RKO (cell line): ENCODE measurements at regions not wholly inside any gene's neighbourhood (a gene's known extent, or its start where the extent isn't known, plus 50 kb on each side); places are given as distances from the start of the nearest gene placed in this dataset.
"Not testable (repeated sequence)": the region's sequence is repeated elsewhere in the genome, so short reads cannot be mapped to it uniquely, and the experiment has no call there.

ENCODE experiments used
- DNase-seq: peaks from one replicate; pipeline ENCODE4 v3.0.0-alpha.2; 2016; ENCODE audit warnings: low spot score

- no peak for DNase-seq
Observed at GRCh38 chr5:125926172-125926571, 497.0 kb upstream of the GRAMD2B start.

- DNase-seq: peak; percentile 17
Observed at GRCh38 chr5:125928663-125929062, 494.5 kb upstream of the GRAMD2B start.

- no peak for DNase-seq
Observed at GRCh38 chr5:125950012-125950615, 473.1 kb upstream of the GRAMD2B start.

- DNase-seq: no peak
Observed at GRCh38 chr5:125961150-125961549, 462.1 kb upstream of the GRAMD2B start.

- DNase-seq: no peak
Observed at GRCh38 chr5:125965577-125965976, 457.6 kb upstream of the GRAMD2B start.

- no peak for DNase-seq
Observed at GRCh38 chr5:125967576-125967975, 455.6 kb upstream of the GRAMD2B start.

GRCh38 chr5:125969011-125969813, 454.0 kb upstream of the GRAMD2B start:
- no peak for DNase-seq

- no peak for DNase-seq
Observed at GRCh38 chr5:125969814-125970171, 453.4 kb upstream of the GRAMD2B start.

- no peak for DNase-seq
Observed at GRCh38 chr5:125970631-125971307, 452.4 kb upstream of the GRAMD2B start.

- no peak for DNase-seq
Observed at GRCh38 chr5:125972706-125973105, 450.5 kb upstream of the GRAMD2B start.

- DNase-seq: no peak
Observed at GRCh38 chr5:125974679-125975078, 448.5 kb upstream of the GRAMD2B start.

GRCh38 chr5:125976421-125977000, 446.7 kb upstream of the GRAMD2B start:
- DNase-seq: no peak

GRCh38 chr5:125978015-125978414, 445.2 kb upstream of the GRAMD2B start:
- no peak for DNase-seq

- DNase-seq: no peak
Observed at GRCh38 chr5:125979636-125980035, 443.6 kb upstream of the GRAMD2B start.

- DNase-seq: no peak
Observed at GRCh38 chr5:125981016-125981415, 442.2 kb upstream of the GRAMD2B start.

- no peak for DNase-seq
Observed at GRCh38 chr5:125987677-125988255, 435.4 kb upstream of the GRAMD2B start.

- DNase-seq: no peak
Observed at GRCh38 chr5:125992050-125992449, 431.2 kb upstream of the GRAMD2B start.

- DNase-seq: not testable (repeated sequence)
Observed at GRCh38 chr5:125999271-126000030, 423.8 kb upstream of the GRAMD2B start.

- no peak for DNase-seq
Observed at GRCh38 chr5:126000507-126000906, 422.7 kb upstream of the GRAMD2B start.

- no peak for DNase-seq
Observed at GRCh38 chr5:126002222-126002897, 420.8 kb upstream of the GRAMD2B start.

GRCh38 chr5:126003309-126003708, 419.9 kb upstream of the GRAMD2B start:
- DNase-seq: no peak
